IMR-90 (cell line): ENCODE measurements at regions not wholly inside any gene's neighbourhood (a gene's known extent, or its start where the extent isn't known, plus 50 kb on each side); places are given as distances from the start of the nearest gene placed in this dataset.

Source experiments
- ATAC-seq: fragments of 200-7000 bp; cut with Tn5 transposase; 2 replicates; pipeline ENCODE4 v1.9.1; 2020; ENCODE audit warnings: low read depth, mild to moderate bottlenecking, moderate library complexity
- BruUV-seq: library from RNA; stranded (reverse); fragments of 400-500 nt; replicated peaks from 2 replicates; lab custom pipeline; 2021; lab: Mats Ljungman, UMichigan
- CTCF ChIA-PET: fragments of 300-600 bp; formaldehyde crosslinking; extraction: SDS; loops from one replicate; lab custom pipeline; 2021; ENCODE audit warnings: antibody characterized with exemption; lab: Yijun Ruan, JAX
- POLR2A ChIA-PET: fragments of 300-600 bp; sonication (Branson Sonifier 250); formaldehyde crosslinking; loops from one replicate; lab custom pipeline; 2022; ENCODE audit warnings: antibody characterized with exemption; ENCODE audit not compliant: unreplicated experiment; lab: Charles Lee
- DNase-seq: peaks from one replicate; pipeline ENCODE4 v3.0.0; 2013
- H2AFZ ChIP-seq: replicated peaks from 2 replicates; pipeline ENCODE3; 2013; ENCODE audit warnings: low read length, mild to moderate bottlenecking; ENCODE audit not compliant: poor library complexity
- H2AK5ac ChIP-seq: 2 replicates; pipeline ENCODE4 v1.6.1; 2013; ENCODE audit warnings: low read depth, low read length, inconsistent platforms
- H2AK9ac ChIP-seq: replicated peaks from 2 replicates; pipeline ENCODE3; 2013; ENCODE audit warnings: mild to moderate bottlenecking, low read depth, low read length, moderate library complexity; ENCODE audit not compliant: poor library complexity
- H2BK120ac ChIP-seq: 2 replicates; pipeline ENCODE4 v1.6.1; 2013; ENCODE audit warnings: low read depth, low read length, inconsistent platforms
- H2BK15ac ChIP-seq: 3 replicates; pipeline ENCODE4 v1.6.1; 2013; ENCODE audit warnings: low read depth, low read length, inconsistent platforms
- H2BK20ac ChIP-seq: 2 replicates; pipeline ENCODE4 v1.6.1; 2013; ENCODE audit warnings: low read depth, mild to moderate bottlenecking, inconsistent platforms, low read length, moderate library complexity
- H2BK5ac ChIP-seq: 2 replicates; pipeline ENCODE4 v1.6.1; 2013; ENCODE audit warnings: mild to moderate bottlenecking, low read depth, low read length, inconsistent platforms; ENCODE audit not compliant: poor library complexity, severe bottlenecking
- H3K14ac ChIP-seq: replicated peaks from 2 replicates; pipeline ENCODE4 v1.6.1; 2013; ENCODE audit warnings: low read depth, low read length, inconsistent platforms
- H3K18ac ChIP-seq: 2 replicates; pipeline ENCODE4 v1.6.1; 2013; ENCODE audit warnings: low read depth, low read length, control low read depth
- H3K23ac ChIP-seq: 2 replicates; pipeline ENCODE4 v1.6.1; 2013; ENCODE audit warnings: low read depth, low read length, inconsistent platforms
- H3K27ac ChIP-seq: 2 replicates; pipeline ENCODE4 v1.5.1; 2013; ENCODE audit warnings: mild to moderate bottlenecking, control low read depth, low read length; ENCODE audit not compliant: insufficient read depth
- H3K27me3 ChIP-seq: 2 replicates; pipeline ENCODE4 v1.6.1; 2013; ENCODE audit warnings: low read length; ENCODE audit not compliant: control insufficient read depth, insufficient read depth
- H3K36me3 ChIP-seq: 2 replicates; pipeline ENCODE4 v1.6.1; 2013; ENCODE audit warnings: low read length, mixed read lengths; ENCODE audit not compliant: control insufficient read depth, insufficient read depth
- H3K4ac ChIP-seq: 2 replicates; pipeline ENCODE4 v1.6.1; 2013; ENCODE audit warnings: low read depth, low read length, inconsistent platforms
- H3K4me1 ChIP-seq: 2 replicates; pipeline ENCODE4 v1.6.1; 2013; ENCODE audit warnings: low read length, mixed read lengths; ENCODE audit not compliant: control insufficient read depth, insufficient read depth
- H3K4me2 ChIP-seq: 2 replicates; pipeline ENCODE4 v1.6.1; 2013; ENCODE audit warnings: low read depth, mild to moderate bottlenecking, control low read depth, low read length, moderate library complexity
- H3K4me3 ChIP-seq: 2 replicates; pipeline ENCODE4 v1.5.1; 2013; ENCODE audit warnings: low read depth, mild to moderate bottlenecking, control low read depth, low read length, moderate library complexity; ENCODE audit not compliant: insufficient read depth
- H3K56ac ChIP-seq: 2 replicates; pipeline ENCODE4 v1.6.1; 2013; ENCODE audit warnings: low read length, inconsistent platforms; ENCODE audit not compliant: insufficient read depth; ENCODE audit errors: extremely low read depth
- H3K79me1 ChIP-seq, 2 experiments: 2 replicates each; pipeline ENCODE4 v1.6.1; 2013; ENCODE audit warnings: low read length in 2 of 2, inconsistent platforms in 1 of 2, low read depth in 1 of 2
- H3K9ac ChIP-seq: 2 replicates; pipeline ENCODE4 v1.6.1; 2013; ENCODE audit warnings: low read depth, low read length, control low read depth
- H3K9me1 ChIP-seq: 2 replicates; pipeline ENCODE4 v1.6.1; 2013; ENCODE audit warnings: low read length, inconsistent platforms; ENCODE audit not compliant: insufficient read depth
- H3K9me3 ChIP-seq: 2 replicates; pipeline ENCODE4 v1.6.1; 2013; ENCODE audit warnings: low read length; ENCODE audit not compliant: control insufficient read depth, insufficient read depth
- H4K20me1 ChIP-seq: 2 replicates; pipeline ENCODE4 v1.6.1; 2013; ENCODE audit warnings: low read length, inconsistent platforms; ENCODE audit not compliant: insufficient read depth
- H4K5ac ChIP-seq: 2 replicates; pipeline ENCODE4 v1.6.1; 2013; ENCODE audit warnings: mild to moderate bottlenecking, low read depth, low read length, control low read depth
- H4K8ac ChIP-seq, 2 experiments: 2 replicates each; pipeline ENCODE4 v1.6.1; 2013; ENCODE audit warnings: low read depth in 2 of 2, low read length in 2 of 2, control low read depth in 1 of 2, inconsistent platforms in 1 of 2
- H4K91ac ChIP-seq: 2 replicates; pipeline ENCODE4 v1.6.1; 2013; ENCODE audit warnings: low read depth, low read length, inconsistent platforms; ENCODE audit not compliant: insufficient read depth
- MAFK ChIP-seq: IDR thresholded peaks from 2 replicates; pipeline ENCODE4 v1.6.1; 2012; ENCODE audit warnings: low read depth, low read length, improper control_type of control experiment
- NFE2L2 ChIP-seq: fragments of 150-350 bp; IDR thresholded peaks from 2 replicates; pipeline ENCODE4 v1.6.1; 2016; ENCODE audit warnings: low read depth, mild to moderate bottlenecking, low read length
- SMC3 ChIP-seq: fragments of 150-350 bp; IDR thresholded peaks from 2 replicates; pipeline ENCODE4 v1.6.1; 2016; ENCODE audit warnings: low read depth, mild to moderate bottlenecking, antibody characterized with exemption, low read length, moderate library complexity
- WGBS, 2 experiments: methylation state at CpG; one replicate each; pipeline versions ENCODE4 v1.1.5 to v1.1.7; 2013; ENCODE audit warnings: missing lambda C conversion rate in 2 of 2; ENCODE audit not compliant: insufficient read length in 1 of 2; ENCODE audit errors: extremely low coverage in 2 of 2; 5-methylcytosine and 5-hydroxymethylcytosine counted together
- dilution Hi-C: fragments of 300-500 bp; cut with HindIII; formaldehyde crosslinking; loops from one replicate; pipeline ENCODE4 v1.14.3; 2018; ENCODE audit warnings: low sequenced_read_pairs; ENCODE audit not compliant: unreplicated experiment
- in situ Hi-C: fragments of 300-500 bp; cut with MboI; formaldehyde crosslinking; loops from 3 replicates; pipeline ENCODE4 v1.14.3; 2019; ENCODE audit warnings: low sequenced_read_pairs, inconsistent platforms, mixed read lengths
- intact Hi-C: fragments of 100-400 bp; cut with micrococcal nuclease; formaldehyde crosslinking; loops from 2 replicates; pipeline ENCODE4 v1.10.0; 2022

DNA sequence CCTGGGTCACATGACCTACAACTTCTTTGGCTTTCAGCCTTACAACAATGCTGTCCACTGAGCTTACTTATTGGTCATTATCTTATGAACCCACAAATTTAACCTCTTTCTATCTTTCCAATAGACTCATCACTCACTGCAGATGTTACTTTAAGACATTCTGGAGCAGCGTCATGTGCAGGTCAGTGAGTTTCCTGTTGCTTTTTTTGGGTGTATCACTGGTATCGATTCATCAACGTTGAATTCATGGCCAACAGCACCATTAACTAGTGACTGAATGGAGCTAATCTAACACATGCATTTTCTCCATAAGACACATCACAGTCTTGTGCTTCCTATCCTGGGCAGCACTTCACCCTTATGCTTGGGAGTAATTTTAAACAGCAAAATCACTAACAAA, 672.6 kb upstream of the CDH18 start:
- H2BK15ac ChIP-seq: no peak overlapping the region

More for the DNA sequence above, 672.6 kb upstream of the CDH18 start:
- H2BK5ac ChIP-seq: no peak overlapping the region
- no peaks in the 10 kb centered on the region for H3K4me1 ChIP-seq
- no peak overlapping the region for H2BK20ac ChIP-seq
- H3K23ac ChIP-seq: no peak overlapping the region
- H4K91ac ChIP-seq: no peak overlapping the region
- H4K5ac ChIP-seq: no peak overlapping the region
- no peak overlapping the region for H3K4me2 ChIP-seq
- POLR2A ChIA-PET: no interaction called here
- no peaks in the 10 kb centered on the region for H3K9me1 ChIP-seq
- CTCF ChIA-PET: no interaction called here
- ATAC-seq: no peak
- in situ Hi-C loops: no loop called here
- no peaks in the 10 kb centered on the region for H3K27me3 ChIP-seq
- no CpG with 5 or more reads among the region's 3 CpGs for WGBS, 2 experiments
- H3K27ac ChIP-seq: no peak overlapping the region
- H3K9ac ChIP-seq: no peak overlapping the region
- no peak overlapping the region for H3K4me3 ChIP-seq
- no peaks in the 10 kb centered on the region for H3K79me1 ChIP-seq
- H2BK120ac ChIP-seq: no peak overlapping the region
- no peaks in the 10 kb centered on the region for H4K20me1 ChIP-seq
- no peak overlapping the region for H2AK9ac ChIP-seq
- BruUV-seq: no TSS peak
- H3K9me3 ChIP-seq: no peaks in the 10 kb centered on the region
- no peak overlapping the region for H3K56ac ChIP-seq
- no peak overlapping the region for H3K18ac ChIP-seq
- no peak overlapping the region for H3K14ac ChIP-seq
- intact Hi-C loops: no loop called here
- no peak for TF ChIP-seq SMC3
- TF ChIP-seq MAFK: no peak
- no peak for TF ChIP-seq NFE2L2
- DNase-seq: no peak
- dilution Hi-C loops: no loop called here
- no peak overlapping the region for H3K4ac ChIP-seq
- no peak overlapping the region for H2AFZ ChIP-seq
- no peak overlapping the region for H4K8ac ChIP-seq
- no peaks in the 10 kb centered on the region for H3K36me3 ChIP-seq
- no peak overlapping the region for H2AK5ac ChIP-seq
